IPS-18a (cell line): ENCODE measurements at regions not wholly inside any gene's neighbourhood (a gene's known extent, or its start where the extent isn't known, plus 50 kb on each side); places are given as distances from the start of the nearest gene placed in this dataset.

Experiments
- H3K27ac ChIP-seq: one replicate; pipeline ENCODE4 v1.5.1; 2013; ENCODE audit warnings: low read length
- H3K27me3 ChIP-seq: one replicate; pipeline ENCODE4 v1.6.1; 2013; ENCODE audit warnings: mild to moderate bottlenecking, low read length; ENCODE audit not compliant: control insufficient read depth, insufficient read depth
- H3K36me3 ChIP-seq: one replicate; pipeline ENCODE4 v1.6.1; 2013; ENCODE audit warnings: low read depth, low read length; ENCODE audit not compliant: control insufficient read depth
- H3K4me1 ChIP-seq: one replicate; pipeline ENCODE4 v1.6.1; 2013; ENCODE audit warnings: low read depth, low read length; ENCODE audit not compliant: control insufficient read depth
- H3K4me3 ChIP-seq: one replicate; pipeline ENCODE4 v1.5.1; 2013; ENCODE audit warnings: low read length
- H3K9ac ChIP-seq: one replicate; pipeline ENCODE4 v1.6.1; 2013; ENCODE audit warnings: mild to moderate bottlenecking, low read length, moderate library complexity
- H3K9me3 ChIP-seq: one replicate; pipeline ENCODE4 v1.6.1; 2013; ENCODE audit warnings: low read depth, low read length; ENCODE audit not compliant: control insufficient read depth

DNA sequence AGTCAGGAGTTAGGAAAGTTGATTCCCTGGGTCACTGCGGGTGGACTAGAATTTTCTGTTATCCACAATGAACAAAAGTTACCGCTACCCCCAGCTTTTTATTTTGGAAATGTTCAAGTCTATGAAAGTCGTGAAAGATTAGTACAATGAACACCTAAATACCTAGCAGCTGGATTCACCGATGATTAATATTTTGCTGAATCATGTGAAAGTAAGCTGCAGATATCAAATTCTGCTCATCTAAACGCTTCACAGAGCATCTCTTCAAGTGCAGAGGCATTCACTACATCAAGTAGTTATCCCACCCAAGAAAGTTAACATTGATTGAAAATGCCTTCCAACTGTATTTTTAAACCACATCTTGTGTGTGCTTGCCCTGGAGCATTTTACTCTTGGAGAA, 729.0 kb upstream of the NR2F2 start:
- H3K27ac ChIP-seq: no peak overlapping the region
- no peak overlapping the region for H3K4me3 ChIP-seq
- no peaks in the 10 kb centered on the region for H3K9me3 ChIP-seq

GRCh38 chr15:95603802-95604201, 726.7 kb upstream of the NR2F2 start:
- Histone ChIP-seq H3K27me3 (no peaks in the 10 kb centered on the region), H3K9me3 (no peaks in the 10 kb centered on the region), H3K4me3 (no peak overlapping the region), H3K36me3 (no peaks in the 10 kb centered on the region), H3K27ac (no peak overlapping the region), H3K9ac (no peak overlapping the region), H3K4me1 (peaks cover 6% of the 10 kb centered on the region)

More for the DNA sequence above, 729.0 kb upstream of the NR2F2 start:
- no peaks in the 10 kb centered on the region for H3K27me3 ChIP-seq
- peaks cover 20% of the 10 kb centered on the region for H3K4me1 ChIP-seq
- H3K9ac ChIP-seq: no peak overlapping the region
- H3K36me3 ChIP-seq: no peaks in the 10 kb centered on the region

GRCh38 chr15:95604634-95605036, 725.9 kb upstream of the NR2F2 start:
- H3K4me3 ChIP-seq: no peak overlapping the region

DNA sequence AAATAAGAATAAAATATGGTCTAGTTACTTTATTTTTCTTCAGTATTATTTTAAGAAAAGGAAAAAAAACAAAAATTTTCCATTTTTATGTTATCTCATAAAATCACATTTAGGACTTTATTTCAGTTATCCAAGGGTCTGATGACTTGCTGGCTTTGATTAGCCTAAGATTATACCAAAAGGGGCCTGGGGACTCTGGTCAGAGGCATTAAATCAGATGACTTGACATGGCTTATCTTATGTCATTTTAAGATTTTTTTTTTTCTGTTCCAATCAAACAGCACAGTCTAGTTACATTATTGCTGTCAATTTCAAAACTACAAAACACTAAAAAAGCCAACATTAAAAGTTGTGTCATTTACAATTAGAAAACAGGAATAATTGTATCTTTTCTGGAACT, 725.4 kb upstream of the NR2F2 start:
- no peak overlapping the region for H3K9ac ChIP-seq
- H3K4me1 ChIP-seq: peaks cover 6% of the 10 kb centered on the region
- H3K27me3 ChIP-seq: no peaks in the 10 kb centered on the region
- no peaks in the 10 kb centered on the region for H3K36me3 ChIP-seq
- no peak overlapping the region for H3K27ac ChIP-seq
- H3K9me3 ChIP-seq: no peaks in the 10 kb centered on the region
- H3K4me3 ChIP-seq: no peak overlapping the region

More at GRCh38 chr15:95604634-95605036, 725.9 kb upstream of the NR2F2 start:
- H3K36me3 ChIP-seq: no peaks in the 10 kb centered on the region
- no peaks in the 10 kb centered on the region for H3K9me3 ChIP-seq
- no peak overlapping the region for H3K27ac ChIP-seq
- H3K9ac ChIP-seq: no peak overlapping the region
- H3K27me3 ChIP-seq: no peaks in the 10 kb centered on the region
- peaks cover 6% of the 10 kb centered on the region for H3K4me1 ChIP-seq

- H3K9me3 ChIP-seq: no peaks in the 10 kb centered on the region
- H3K9ac ChIP-seq: no peak overlapping the region
- H3K4me1 ChIP-seq: peaks cover 6% of the 10 kb centered on the region
- no peaks in the 10 kb centered on the region for H3K36me3 ChIP-seq
- H3K27me3 ChIP-seq: no peaks in the 10 kb centered on the region
- no peak overlapping the region for H3K4me3 ChIP-seq
- no peak overlapping the region for H3K27ac ChIP-seq
These were observed 723.9 kb upstream of the NR2F2 start for GRCh38 chr15:95606551-95606950.

- Histone ChIP-seq H3K9ac (no peak overlapping the region), H3K4me1 (peaks cover 6% of the 10 kb centered on the region), H3K9me3 (no peaks in the 10 kb centered on the region), H3K27me3 (no peaks in the 10 kb centered on the region), H3K4me3 (no peak overlapping the region), H3K36me3 (no peaks in the 10 kb centered on the region), H3K27ac (no peak overlapping the region)
These were observed 722.1 kb upstream of the NR2F2 start for GRCh38 chr15:95608371-95608770.

DNA sequence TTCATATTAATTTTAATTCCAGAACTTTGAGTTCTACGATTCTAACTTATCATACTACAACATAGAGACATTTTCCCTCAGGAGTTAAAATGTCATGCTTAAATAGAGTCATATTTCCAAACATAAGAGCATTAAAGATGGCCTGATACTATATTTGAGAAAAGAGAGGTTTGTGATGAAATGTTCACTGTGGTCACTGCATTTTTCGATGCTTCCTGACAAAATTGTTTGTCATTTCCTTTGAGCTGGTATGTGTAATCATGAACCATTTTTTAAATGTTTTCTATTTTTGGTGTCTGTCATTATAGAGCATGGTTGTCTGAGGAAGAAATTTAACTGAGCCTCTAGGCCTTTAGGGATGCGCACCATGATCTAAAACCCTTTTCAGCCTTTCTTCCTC, 721.4 kb upstream of the NR2F2 start:
- Histone ChIP-seq H3K27ac (no peak overlapping the region), H3K27me3 (no peaks in the 10 kb centered on the region), H3K9ac (no peak overlapping the region), H3K36me3 (no peaks in the 10 kb centered on the region), H3K4me3 (no peak overlapping the region), H3K9me3 (no peaks in the 10 kb centered on the region), H3K4me1 (peaks cover under 1% of the 10 kb centered on the region)

DNA sequence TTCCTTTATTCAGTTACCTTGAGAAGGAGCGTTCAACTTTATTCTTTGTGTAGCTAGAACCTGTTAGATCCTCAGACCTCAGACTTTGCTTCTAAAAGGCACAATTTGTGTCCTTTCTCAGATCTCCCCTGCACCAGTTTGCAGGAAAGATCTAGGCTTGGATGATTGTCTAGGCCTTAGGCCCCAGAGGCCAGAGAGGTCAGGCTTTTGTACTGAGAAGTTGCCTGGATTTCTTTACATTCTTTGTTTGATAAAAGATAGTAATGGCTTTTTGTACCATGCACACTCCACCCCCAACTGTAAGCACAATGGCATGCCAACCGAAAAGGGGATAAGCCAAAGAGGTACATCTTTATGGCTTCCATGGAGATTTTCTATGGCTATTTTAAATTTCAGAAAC, 719.6 kb upstream of the NR2F2 start:
- Histone ChIP-seq H3K4me3 (no peak overlapping the region), H3K27ac (no peak overlapping the region), H3K9ac (no peak overlapping the region), H3K9me3 (no peaks in the 10 kb centered on the region), H3K36me3 (no peaks in the 10 kb centered on the region), H3K4me1 (no peaks in the 10 kb centered on the region), H3K27me3 (no peaks in the 10 kb centered on the region)

- Histone ChIP-seq H3K9ac (no peak overlapping the region), H3K9me3 (no peaks in the 10 kb centered on the region), H3K36me3 (no peaks in the 10 kb centered on the region), H3K27me3 (no peaks in the 10 kb centered on the region), H3K4me1 (no peaks in the 10 kb centered on the region), H3K4me3 (no peak overlapping the region), H3K27ac (no peak overlapping the region)
These were observed 715.1 kb upstream of the NR2F2 start for GRCh38 chr15:95615436-95615835.

- Histone ChIP-seq H3K4me1 (no peaks in the 10 kb centered on the region), H3K27me3 (no peaks in the 10 kb centered on the region), H3K9ac (no peak overlapping the region), H3K27ac (no peak overlapping the region), H3K36me3 (no peaks in the 10 kb centered on the region), H3K4me3 (no peak overlapping the region), H3K9me3 (no peaks in the 10 kb centered on the region)
These were observed 714.2 kb upstream of the NR2F2 start for GRCh38 chr15:95616306-95616705.

DNA sequence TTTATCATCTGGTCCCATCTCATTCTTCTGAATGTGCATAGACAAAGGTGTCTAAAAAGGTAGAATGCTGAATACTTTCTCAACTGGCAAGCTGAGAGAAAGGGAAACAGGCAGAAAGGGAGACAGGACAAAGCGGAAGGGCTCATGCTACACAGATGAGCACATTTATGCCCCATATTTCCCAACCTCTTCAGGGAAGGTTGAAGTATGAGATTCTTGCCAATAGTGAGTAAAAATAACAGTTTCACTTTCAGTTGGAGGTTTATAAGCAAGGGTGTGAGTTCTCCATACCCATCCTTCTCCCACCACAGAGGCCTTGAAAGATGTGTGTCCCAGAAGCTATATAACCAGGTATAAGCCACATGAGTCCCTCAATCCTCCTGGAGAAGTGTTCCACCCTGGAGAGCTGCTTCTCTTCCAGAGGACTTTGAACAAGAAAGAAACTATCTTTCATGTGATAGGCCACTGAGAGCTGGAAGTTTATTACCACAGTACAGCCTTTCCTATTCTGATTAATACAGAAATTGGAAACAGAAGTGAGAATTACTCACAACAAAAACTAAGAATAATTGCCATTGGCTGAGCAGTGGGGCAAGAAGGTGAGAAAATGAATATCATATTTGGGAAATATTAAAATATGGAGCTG, 709.4 kb upstream of the NR2F2 start:
- no peak overlapping the region for H3K27ac ChIP-seq

DNA sequence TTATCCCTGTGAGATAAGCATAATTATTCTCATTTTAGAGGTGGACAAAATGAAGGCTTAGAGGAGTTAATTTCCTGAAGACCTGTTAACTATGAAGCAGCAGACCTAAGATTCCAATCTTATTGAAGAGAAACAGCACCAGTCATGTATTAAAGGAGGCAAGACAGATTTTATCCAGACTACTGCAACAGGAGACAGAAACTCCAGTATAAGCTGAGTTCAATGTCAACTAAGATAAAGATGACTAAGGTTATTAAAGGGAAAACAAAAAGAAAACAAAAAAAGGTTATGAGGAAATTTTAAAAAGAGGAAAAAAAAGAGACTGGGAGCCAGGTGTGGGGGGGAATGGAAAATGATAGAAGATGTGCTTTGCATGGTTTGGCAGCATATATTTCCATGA, 707.7 kb upstream of the NR2F2 start:
- H3K27me3 ChIP-seq: no peaks in the 10 kb centered on the region
- no peak overlapping the region for H3K9ac ChIP-seq
- H3K4me1 ChIP-seq: peaks cover 11% of the 10 kb centered on the region
- H3K4me3 ChIP-seq: no peak overlapping the region
- no peaks in the 10 kb centered on the region for H3K36me3 ChIP-seq
- H3K9me3 ChIP-seq: no peaks in the 10 kb centered on the region
- no peak overlapping the region for H3K27ac ChIP-seq

More for the DNA sequence above, 709.4 kb upstream of the NR2F2 start:
- Histone ChIP-seq H3K36me3 (no peaks in the 10 kb centered on the region), H3K27me3 (no peaks in the 10 kb centered on the region), H3K4me3 (no peak overlapping the region), H3K9me3 (no peaks in the 10 kb centered on the region), H3K9ac (no peak overlapping the region), H3K4me1 (no peaks in the 10 kb centered on the region)
